WERI-Rb-1 (cell line): ENCODE measurements at regions not wholly inside any gene's neighbourhood (a gene's known extent, or its start where the extent isn't known, plus 50 kb on each side); places are given as distances from the start of the nearest gene placed in this dataset.

Experiments used
- DNase-seq: peaks from one replicate; pipeline ENCODE4 v3.0.0-alpha.2; 2020
- H3K27ac ChIP-seq: fragments of 250-450 bp; sonication (Bioruptor Pico); 2 replicates; pipeline ENCODE4 v1.5.1; 2020; ENCODE audit warnings: mild to moderate bottlenecking, moderate library complexity
- H3K27me3 ChIP-seq: fragments of 250-450 bp; sonication (Bioruptor Pico); 2 replicates; pipeline ENCODE4 v1.5.1; 2021; ENCODE audit warnings: mild to moderate bottlenecking, low read depth, moderate library complexity; ENCODE audit not compliant: insufficient read depth, severe bottlenecking
- H3K36me3 ChIP-seq: fragments of 250-450 bp; sonication (Bioruptor Pico); 2 replicates; pipeline ENCODE4 v1.5.1; 2020; ENCODE audit warnings: mild to moderate bottlenecking, moderate library complexity
- H3K4me3 ChIP-seq: 2 replicates; pipeline ENCODE4 v1.5.1; 2011; ENCODE audit warnings: low read depth, mild to moderate bottlenecking, control low read depth, low read length
- H3K9me3 ChIP-seq: fragments of 250-450 bp; sonication (Bioruptor Pico); 2 replicates; pipeline ENCODE4 v1.5.1; 2021; ENCODE audit warnings: mild to moderate bottlenecking, moderate library complexity; ENCODE audit not compliant: severe bottlenecking
- CTCF ChIP-seq: IDR thresholded peaks from 2 replicates; pipeline ENCODE4 v1.5.1; 2011; ENCODE audit warnings: low read depth, mild to moderate bottlenecking, control low read depth, inconsistent platforms, low read length

GRCh38 chr2:128406736-128407554 is 88.3 kb upstream of the HS6ST1 start:
- Histone ChIP-seq H3K9me3 (no peaks in the 10 kb centered on the region), H3K36me3 (no peaks in the 10 kb centered on the region), H3K27ac (no peak overlapping the region; the same call in 1 of the 2 replicates), H3K27me3 (no peaks in the 10 kb centered on the region), H3K4me3 (no peak overlapping the region)
- no peak for TF ChIP-seq CTCF
- no peak for DNase-seq

- no peak for TF ChIP-seq CTCF
- Histone ChIP-seq H3K27ac (no peak overlapping the region), H3K27me3 (no peaks in the 10 kb centered on the region)
Observed at GRCh38 chr2:128408349-128409305, 90.0 kb upstream of the HS6ST1 start.

GRCh38 chr2:128409326-128410034 is 90.8 kb upstream of the HS6ST1 start:
- no peaks in the 10 kb centered on the region for H3K9me3 ChIP-seq
- H3K4me3 ChIP-seq, result no peak overlapping the region
- no peak for TF ChIP-seq CTCF
- H3K27ac ChIP-seq, result no peak overlapping the region
- no peaks in the 10 kb centered on the region for H3K36me3 ChIP-seq
- no peak for DNase-seq
- no peaks in the 10 kb centered on the region for H3K27me3 ChIP-seq

More at GRCh38 chr2:128408349-128409305, 90.0 kb upstream of the HS6ST1 start:
- no peak for DNase-seq
- Histone ChIP-seq H3K9me3 (no peaks in the 10 kb centered on the region), H3K4me3 (no peak overlapping the region), H3K36me3 (no peaks in the 10 kb centered on the region)

GRCh38 chr2:128410035-128410757 is 91.5 kb upstream of the HS6ST1 start:
- Histone ChIP-seq H3K4me3 (no peak overlapping the region), H3K27me3 (no peaks in the 10 kb centered on the region), H3K9me3 (no peaks in the 10 kb centered on the region), H3K27ac (no peak overlapping the region), H3K36me3 (no peaks in the 10 kb centered on the region)
- DNase-seq, result no peak
- no peak for TF ChIP-seq CTCF

GRCh38 chr2:128410758-128411215 is 92.1 kb upstream of the HS6ST1 start:
- no peaks in the 10 kb centered on the region for H3K36me3 ChIP-seq
- H3K27me3 ChIP-seq, result no peaks in the 10 kb centered on the region
- no peak overlapping the region for H3K4me3 ChIP-seq
- DNase-seq, result no peak
- H3K27ac ChIP-seq, result no peak overlapping the region
- H3K9me3 ChIP-seq, result no peaks in the 10 kb centered on the region
- TF ChIP-seq CTCF, result no peak
